HCEC 1CT (cell line): ENCODE measurements at regions not wholly inside any gene's neighbourhood (a gene's known extent, or its start where the extent isn't known, plus 50 kb on each side); places are given as distances from the start of the nearest gene placed in this dataset.

Source experiments
- DNase-seq: peaks from one replicate; pipeline ENCODE4 v3.0.0-alpha.2; 2017

- no peak for DNase-seq
Observed at GRCh38 chr1:4932311-4933030, 278.1 kb downstream of the AJAP1 start.

DNA sequence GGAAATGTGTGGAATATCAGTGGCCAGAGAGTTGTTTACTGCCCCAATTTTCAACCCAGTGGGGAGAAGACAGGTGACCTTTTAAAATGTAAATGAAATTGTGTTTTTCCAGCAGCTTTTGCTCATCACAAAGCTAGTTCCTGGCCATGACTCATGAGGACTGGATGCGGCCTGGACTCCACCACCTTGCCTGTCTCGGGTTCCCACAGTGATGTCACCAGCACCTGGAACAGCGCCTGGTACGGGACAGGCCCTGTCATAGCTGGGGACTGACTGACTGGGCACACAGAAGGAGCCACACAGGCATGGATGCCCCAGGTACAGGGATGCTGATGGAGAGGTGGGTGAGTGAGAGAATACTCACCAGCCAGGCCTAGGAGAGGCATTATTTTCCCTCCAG is 277.1 kb downstream of the AJAP1 start:
- no peak for DNase-seq

DNA sequence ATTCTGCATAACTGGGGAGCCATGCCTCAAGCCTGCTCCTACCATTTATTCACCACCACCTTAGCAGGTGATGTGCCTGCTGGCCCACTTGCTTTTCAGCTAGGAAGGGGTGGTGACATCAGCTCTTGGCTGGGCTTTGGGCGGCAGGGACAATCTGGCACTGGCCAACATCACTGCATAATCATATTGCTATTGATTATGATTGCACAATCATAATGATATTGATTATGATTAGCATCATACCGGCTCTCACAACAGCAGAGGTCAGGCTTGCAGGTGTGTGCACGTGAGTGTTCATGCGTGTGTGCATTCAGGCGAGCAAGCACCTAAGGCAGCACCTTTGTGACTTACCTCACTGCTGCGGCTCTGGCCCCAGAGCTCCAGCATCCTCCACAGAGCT is 273.8 kb downstream of the AJAP1 start:
- DNase-seq = no peak

DNA sequence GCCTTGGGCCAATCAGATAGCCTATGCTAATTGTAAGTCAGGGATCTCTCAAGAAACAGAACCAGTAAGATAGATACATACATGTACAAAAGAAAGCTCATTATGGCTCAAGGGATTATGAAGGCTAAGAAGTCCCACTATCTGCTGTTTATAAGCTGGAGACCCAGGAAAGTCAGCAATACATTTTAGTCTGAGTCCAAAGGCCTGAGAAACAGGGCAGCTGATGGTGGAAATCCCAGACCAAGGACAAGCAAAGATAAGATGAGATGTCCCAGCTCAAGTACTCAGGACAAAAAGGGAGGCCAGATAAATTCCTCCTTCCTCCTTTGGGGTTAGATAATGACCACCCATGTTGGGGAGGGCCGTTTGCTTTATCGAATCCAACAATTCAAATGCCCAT is 269.9 kb downstream of the AJAP1 start:
- DNase-seq = no peak

DNA sequence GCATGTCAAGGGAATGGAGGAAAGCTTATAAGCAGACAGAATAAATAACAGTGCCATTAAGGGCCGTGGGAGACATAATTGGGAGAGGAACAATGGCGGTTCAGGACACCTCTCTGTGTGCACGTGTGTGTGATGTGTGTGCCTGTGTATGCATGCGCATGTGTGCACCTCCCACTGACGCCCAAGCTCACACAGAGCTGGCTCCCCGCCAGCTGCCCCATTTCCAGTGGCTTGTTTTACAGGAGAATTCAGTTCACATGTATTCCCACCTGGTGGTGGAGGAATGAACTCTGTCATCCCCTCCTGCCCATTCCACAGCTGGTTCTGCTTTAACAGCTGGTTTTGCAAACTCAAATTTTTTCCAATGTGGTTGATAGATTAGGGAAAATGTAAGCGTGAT is 262.2 kb downstream of the AJAP1 start:
- no peak for DNase-seq

GRCh38 chr1:4915154-4915553 is 260.7 kb downstream of the AJAP1 start:
- DNase-seq = no peak

- no peak for DNase-seq
Observed at GRCh38 chr1:4908486-4908885, 254.1 kb downstream of the AJAP1 start.

DNA sequence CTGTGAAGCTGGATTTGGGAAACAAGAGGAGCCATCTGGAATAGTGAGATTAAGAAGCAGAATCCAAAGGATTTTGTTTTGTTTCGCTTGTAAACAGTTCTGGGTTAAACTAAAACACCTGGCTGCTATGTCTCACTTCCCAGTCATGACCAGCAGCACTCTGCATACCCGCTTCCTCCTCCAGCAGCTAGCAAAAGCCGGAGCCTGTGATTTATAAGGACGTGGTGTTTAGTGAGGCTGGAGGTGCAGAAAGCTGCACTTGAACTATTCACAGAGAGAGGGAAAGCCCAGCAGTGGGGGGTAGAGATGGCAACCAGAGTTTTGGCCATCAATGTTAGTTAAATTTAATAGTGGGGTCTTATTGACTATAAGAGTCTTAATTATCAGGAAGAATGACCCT is 240.2 kb downstream of the AJAP1 start:
- no peak for DNase-seq

- no peak for DNase-seq
Observed at GRCh38 chr1:4880626-4881025, 226.2 kb downstream of the AJAP1 start.

GRCh38 chr1:4877426-4877825 is 223.0 kb downstream of the AJAP1 start:
- DNase-seq = no peak

- no peak for DNase-seq
Observed at GRCh38 chr1:4871373-4871772, 217.0 kb downstream of the AJAP1 start.

GRCh38 chr1:4868521-4868920 is 214.1 kb downstream of the AJAP1 start:
- DNase-seq = no peak

- DNase-seq = no peak
Observed at GRCh38 chr1:4856396-4856795, 202.0 kb downstream of the AJAP1 start.

DNA sequence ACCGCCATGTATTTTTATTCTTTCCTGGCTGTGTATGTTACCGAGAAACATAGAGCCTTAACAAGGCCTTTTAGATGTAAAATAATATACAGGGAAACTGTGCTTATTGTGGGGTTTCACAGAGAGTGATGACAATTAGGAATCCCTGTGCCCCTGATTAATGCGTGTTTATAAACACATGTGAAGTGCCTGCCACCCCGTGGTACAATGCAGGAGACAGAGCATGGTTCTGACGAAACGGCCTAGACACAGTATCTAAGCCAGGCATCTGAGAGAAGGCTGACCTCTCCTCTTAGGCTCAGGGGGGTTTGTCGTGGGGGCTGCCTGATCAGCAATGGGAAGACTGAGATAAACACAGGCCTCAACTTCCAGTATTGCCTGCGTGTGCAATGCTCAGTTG is 200.0 kb downstream of the AJAP1 start:
- DNase-seq = no peak

DNA sequence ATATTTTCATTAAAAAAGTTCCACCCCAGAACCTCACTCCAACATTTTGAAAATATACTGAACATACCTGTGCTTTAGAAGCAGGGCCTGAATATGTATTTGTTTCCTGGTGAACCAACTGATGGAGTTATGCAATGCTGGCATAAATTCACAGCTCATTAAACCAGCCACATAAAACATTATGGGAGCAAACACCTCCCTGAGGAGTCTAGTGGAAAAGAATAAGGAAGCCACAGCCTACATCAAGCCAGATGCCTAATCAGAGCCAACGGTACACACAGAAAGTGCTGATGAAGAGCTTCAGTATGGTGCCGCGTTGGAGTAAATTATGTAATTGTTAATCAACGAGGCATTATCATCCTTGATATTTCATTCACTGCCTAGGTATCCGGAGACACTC is 199.5 kb downstream of the AJAP1 start:
- DNase-seq = no peak

DNA sequence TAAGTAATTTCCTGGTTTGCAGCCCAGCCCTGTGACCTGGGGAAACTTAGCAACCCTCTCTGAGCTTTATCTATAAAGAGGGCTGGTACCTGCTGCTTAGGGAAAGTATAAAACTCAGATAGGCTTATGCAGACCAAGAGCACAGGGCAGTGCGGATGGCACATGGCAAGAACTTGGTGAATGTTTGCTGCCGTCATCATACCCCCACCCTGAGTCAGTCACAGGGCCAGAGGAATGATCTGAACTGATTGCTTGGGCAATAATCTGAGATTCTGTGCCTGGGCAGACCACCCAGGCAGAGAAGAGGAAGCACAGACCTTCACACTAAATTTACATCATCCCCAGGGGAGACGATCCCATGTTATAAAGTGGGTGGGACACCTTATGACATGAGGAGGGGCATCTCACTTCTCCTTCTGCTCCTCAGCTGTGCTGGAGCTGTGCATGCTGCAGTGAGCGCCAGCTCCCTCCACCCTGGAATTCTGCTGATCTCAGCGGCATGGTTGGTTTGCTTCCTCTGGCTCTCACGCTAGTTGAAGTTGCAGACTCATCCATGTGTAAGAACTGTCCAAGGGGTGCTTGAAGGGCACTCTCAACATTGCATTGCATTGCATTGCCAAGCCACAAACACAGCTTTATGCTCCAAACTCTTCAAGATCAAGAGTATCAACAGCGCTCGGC is 197.1 kb downstream of the AJAP1 start:
- no peak for DNase-seq

- no peak for DNase-seq
Observed at GRCh38 chr1:4848431-4848830, 194.0 kb downstream of the AJAP1 start.

- DNase-seq = no peak
Observed at GRCh38 chr1:4847711-4848110, 193.3 kb downstream of the AJAP1 start.
